ENCODE measurements at regions not wholly inside any gene's neighbourhood (a gene's known extent, or its start where the extent isn't known, plus 50 kb on each side); places are given as distances from the start of the nearest gene placed in this dataset.

DNA sequence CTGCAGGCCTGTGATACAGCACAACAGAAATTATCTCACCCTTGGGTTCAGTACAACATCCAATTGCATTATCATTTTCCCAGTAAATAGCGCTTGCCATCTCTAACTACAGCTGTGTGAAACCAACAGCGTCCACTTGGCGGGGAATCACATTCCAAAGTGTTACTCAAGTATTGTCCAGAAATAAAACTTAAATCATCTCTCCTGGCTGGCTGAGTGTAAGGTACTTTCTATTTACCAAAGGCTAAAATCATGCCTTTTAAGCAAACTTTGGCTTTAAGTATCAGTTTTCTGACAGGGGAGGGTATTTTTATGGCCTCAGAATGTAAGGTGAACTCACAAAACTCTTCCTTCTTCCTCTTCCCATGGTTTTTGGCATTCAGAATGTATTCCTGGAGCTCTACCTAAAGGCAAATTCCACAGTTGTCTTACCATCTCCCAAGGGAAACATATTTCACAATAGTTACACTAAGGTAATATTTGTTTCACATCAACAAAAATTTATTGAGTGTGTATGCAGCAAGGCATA is 205.6 kb upstream of the MPDZ start (continued):
- TF ChIP-seq, protein P1, sequence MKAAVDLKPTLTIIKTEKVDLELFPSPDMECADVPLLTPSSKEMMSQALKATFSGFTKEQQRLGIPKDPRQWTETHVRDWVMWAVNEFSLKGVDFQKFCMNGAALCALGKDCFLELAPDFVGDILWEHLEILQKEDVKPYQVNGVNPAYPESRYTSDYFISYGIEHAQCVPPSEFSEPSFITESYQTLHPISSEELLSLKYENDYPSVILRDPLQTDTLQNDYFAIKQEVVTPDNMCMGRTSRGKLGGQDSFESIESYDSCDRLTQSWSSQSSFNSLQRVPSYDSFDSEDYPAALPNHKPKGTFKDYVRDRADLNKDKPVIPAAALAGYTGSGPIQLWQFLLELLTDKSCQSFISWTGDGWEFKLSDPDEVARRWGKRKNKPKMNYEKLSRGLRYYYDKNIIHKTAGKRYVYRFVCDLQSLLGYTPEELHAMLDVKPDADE (IDR thresholded peaks at IDR 0.05): no peak
- TF ChIP-seq JUNB (IDR thresholded peaks at IDR 0.05; ENCODE audit: unreplicated experiment): no peak

DNA sequence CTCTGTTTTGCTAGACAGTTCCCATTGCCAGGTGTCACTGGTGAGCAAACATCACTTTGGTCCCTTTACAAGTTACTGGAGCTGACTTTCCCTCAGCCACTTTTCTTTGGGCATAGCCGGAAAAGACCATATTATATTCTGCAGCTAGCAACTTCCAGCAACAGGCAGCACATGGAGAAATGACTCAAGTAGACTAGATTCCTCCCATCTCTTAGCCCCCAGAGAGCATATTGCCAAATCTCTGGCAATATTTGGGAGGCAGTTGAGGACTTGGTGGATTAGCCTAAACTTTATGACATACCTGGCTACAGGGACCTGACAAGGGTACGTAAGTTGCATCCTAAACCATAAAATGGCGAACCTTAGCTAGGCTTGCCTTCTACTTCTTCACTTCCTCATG is 204.7 kb upstream of the MPDZ start:
- H3K9me3 Mint-ChIP-seq: no peaks in the 10 kb centered on the region
- Histone ChIP-seq H4K20me1 (replicated peaks; ENCODE audit: insufficient read depth) (no peaks in the 10 kb centered on the region), H3K4me2 (no peak overlapping the region), H2AFZ (no peak overlapping the region), H3K4me1 (ENCODE audit: insufficient read depth) (no peaks in the 10 kb centered on the region), H3K79me2 (replicated peaks; ENCODE audit: insufficient read depth) (no peaks in the 10 kb centered on the region), H3K36me3 (ENCODE audit: insufficient read depth) (no peaks in the 10 kb centered on the region), H3K27me3 (ENCODE audit: insufficient read depth) (no peaks in the 10 kb centered on the region), H3F3A (replicated peaks; ENCODE audit: low read depth) (no peaks in the 10 kb centered on the region), H3K4me3 (no peak overlapping the region), H3K9me2 (ENCODE audit: insufficient read depth) (peaks cover 32% of the 10 kb centered on the region; the same call in 1 of the 2 replicates), H3K27ac (ENCODE audit: low read depth) (no peak overlapping the region)
- H3K4me3 Mint-ChIP-seq: no peak overlapping the region
- peaks cover 2% of the 10 kb centered on the region for H3K27me3 Mint-ChIP-seq (ENCODE audit: insufficient read depth, low read depth, poor library complexity)
- H3K27ac Mint-ChIP-seq: no peak overlapping the region
- ATAC-seq (no peak), DNase-seq (ENCODE audit: low spot score) (no peak)
- H3K36me3 Mint-ChIP-seq (ENCODE audit: low read depth): no peaks in the 10 kb centered on the region
- peaks cover 21% of the 10 kb centered on the region for H3K4me1 Mint-ChIP-seq
- TF ChIP-seq, protein P2, sequence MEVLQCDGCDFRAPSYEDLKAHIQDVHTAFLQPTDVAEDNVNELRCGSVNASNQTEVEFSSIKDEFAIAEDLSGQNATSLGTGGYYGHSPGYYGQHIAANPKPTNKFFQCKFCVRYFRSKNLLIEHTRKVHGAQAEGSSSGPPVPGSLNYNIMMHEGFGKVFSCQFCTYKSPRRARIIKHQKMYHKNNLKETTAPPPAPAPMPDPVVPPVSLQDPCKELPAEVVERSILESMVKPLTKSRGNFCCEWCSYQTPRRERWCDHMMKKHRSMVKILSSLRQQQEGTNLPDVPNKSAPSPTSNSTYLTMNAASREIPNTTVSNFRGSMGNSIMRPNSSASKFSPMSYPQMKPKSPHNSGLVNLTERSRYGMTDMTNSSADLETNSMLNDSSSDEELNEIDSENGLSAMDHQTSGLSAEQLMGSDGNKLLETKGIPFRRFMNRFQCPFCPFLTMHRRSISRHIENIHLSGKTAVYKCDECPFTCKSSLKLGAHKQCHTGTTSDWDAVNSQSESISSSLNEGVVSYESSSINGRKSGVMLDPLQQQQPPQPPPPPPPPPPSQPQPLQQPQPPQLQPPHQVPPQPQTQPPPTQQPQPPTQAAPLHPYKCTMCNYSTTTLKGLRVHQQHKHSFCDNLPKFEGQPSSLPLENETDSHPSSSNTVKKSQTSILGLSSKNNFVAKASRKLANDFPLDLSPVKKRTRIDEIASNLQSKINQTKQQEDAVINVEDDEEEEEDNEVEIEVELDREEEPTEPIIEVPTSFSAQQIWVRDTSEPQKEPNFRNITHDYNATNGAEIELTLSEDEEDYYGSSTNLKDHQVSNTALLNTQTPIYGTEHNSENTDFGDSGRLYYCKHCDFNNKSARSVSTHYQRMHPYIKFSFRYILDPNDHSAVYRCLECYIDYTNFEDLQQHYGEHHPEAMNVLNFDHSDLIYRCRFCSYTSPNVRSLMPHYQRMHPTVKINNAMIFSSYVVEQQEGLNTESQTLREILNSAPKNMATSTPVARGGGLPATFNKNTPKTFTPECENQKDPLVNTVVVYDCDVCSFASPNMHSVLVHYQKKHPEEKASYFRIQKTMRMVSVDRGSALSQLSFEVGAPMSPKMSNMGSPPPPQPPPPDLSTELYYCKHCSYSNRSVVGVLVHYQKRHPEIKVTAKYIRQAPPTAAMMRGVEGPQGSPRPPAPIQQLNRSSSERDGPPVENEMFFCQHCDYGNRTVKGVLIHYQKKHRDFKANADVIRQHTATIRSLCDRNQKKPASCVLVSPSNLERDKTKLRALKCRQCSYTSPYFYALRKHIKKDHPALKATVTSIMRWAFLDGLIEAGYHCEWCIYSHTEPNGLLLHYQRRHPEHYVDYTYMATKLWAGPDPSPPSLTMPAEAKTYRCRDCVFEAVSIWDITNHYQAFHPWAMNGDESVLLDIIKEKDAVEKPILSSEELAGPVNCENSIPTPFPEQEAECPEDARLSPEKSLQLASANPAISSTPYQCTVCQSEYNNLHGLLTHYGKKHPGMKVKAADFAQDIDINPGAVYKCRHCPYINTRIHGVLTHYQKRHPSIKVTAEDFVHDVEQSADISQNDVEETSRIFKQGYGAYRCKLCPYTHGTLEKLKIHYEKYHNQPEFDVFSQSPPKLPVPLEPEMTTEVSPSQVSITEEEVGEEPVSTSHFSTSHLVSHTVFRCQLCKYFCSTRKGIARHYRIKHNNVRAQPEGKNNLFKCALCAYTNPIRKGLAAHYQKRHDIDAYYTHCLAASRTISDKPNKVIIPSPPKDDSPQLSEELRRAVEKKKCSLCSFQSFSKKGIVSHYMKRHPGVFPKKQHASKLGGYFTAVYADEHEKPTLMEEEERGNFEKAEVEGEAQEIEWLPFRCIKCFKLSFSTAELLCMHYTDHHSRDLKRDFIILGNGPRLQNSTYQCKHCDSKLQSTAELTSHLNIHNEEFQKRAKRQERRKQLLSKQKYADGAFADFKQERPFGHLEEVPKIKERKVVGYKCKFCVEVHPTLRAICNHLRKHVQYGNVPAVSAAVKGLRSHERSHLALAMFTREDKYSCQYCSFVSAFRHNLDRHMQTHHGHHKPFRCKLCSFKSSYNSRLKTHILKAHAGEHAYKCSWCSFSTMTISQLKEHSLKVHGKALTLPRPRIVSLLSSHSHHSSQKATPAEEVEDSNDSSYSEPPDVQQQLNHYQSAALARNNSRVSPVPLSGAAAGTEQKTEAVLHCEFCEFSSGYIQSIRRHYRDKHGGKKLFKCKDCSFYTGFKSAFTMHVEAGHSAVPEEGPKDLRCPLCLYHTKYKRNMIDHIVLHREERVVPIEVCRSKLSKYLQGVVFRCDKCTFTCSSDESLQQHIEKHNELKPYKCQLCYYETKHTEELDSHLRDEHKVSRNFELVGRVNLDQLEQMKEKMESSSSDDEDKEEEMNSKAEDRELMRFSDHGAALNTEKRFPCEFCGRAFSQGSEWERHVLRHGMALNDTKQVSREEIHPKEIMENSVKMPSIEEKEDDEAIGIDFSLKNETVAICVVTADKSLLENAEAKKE (CRISPR knock-in tag; IDR thresholded peaks at IDR 0.05): no peak
- no peak for TF ChIP-seq POLR2AphosphoS5 (IDR thresholded peaks at IDR 0.05; ENCODE audit: low read depth)
- no peak for TF ChIP-seq ZNF114 (CRISPR knock-in tag; IDR thresholded peaks at IDR 0.05)
- TF ChIP-seq CREB1 (CRISPR knock-in tag; IDR thresholded peaks at IDR 0.05; ENCODE audit: low read depth): no peak
- TF ChIP-seq, protein P1 (IDR thresholded peaks at IDR 0.05): no peak
- TF ChIP-seq, protein P3, sequence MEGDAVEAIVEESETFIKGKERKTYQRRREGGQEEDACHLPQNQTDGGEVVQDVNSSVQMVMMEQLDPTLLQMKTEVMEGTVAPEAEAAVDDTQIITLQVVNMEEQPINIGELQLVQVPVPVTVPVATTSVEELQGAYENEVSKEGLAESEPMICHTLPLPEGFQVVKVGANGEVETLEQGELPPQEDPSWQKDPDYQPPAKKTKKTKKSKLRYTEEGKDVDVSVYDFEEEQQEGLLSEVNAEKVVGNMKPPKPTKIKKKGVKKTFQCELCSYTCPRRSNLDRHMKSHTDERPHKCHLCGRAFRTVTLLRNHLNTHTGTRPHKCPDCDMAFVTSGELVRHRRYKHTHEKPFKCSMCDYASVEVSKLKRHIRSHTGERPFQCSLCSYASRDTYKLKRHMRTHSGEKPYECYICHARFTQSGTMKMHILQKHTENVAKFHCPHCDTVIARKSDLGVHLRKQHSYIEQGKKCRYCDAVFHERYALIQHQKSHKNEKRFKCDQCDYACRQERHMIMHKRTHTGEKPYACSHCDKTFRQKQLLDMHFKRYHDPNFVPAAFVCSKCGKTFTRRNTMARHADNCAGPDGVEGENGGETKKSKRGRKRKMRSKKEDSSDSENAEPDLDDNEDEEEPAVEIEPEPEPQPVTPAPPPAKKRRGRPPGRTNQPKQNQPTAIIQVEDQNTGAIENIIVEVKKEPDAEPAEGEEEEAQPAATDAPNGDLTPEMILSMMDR (conservative IDR thresholded peaks at IDR 0.05; ENCODE audit: low read depth in 2 of 2): no peak
- no peak for TF ChIP-seq JUNB (IDR thresholded peaks at IDR 0.05; ENCODE audit: unreplicated experiment)

Measured in GM23338 (cell line).